Lower leg skin (tissue), 4 donors: ENCODE measurements at regions not wholly inside any gene's neighbourhood (a gene's known extent, or its start where the extent isn't known, plus 50 kb on each side); places are given as distances from the start of the nearest gene placed in this dataset.

ENCODE experiments used
- DNase-seq, 2 donors: peaks; one replicate each; pipeline ENCODE4 v3.0.0-alpha.2; 2019; ENCODE audit warnings: low spot score in 2 of 2
- H3K4me3 ChIP-seq: fragments of 200-600 bp; sonication (generic); 2 replicates; pipeline ENCODE4 v1.5.1; 2017; ENCODE audit warnings: mild to moderate bottlenecking, low read depth; ENCODE audit not compliant: poor library complexity, severe bottlenecking
- CTCF ChIP-seq, 3 donors: fragments of 450-650 bp; IDR thresholded peaks; one replicate each; pipeline ENCODE4 v1.5.1; 2016; ENCODE audit warnings: antibody characterized with exemption in 3 of 3, mild to moderate bottlenecking in 3 of 3, moderate library complexity in 2 of 3
- POLR2A ChIP-seq, 2 donors: fragments of 450-650 bp; IDR thresholded peaks; one replicate each; pipeline ENCODE4 v1.6.1; 2016 to 2017; ENCODE audit warnings: antibody characterized with exemption in 2 of 2, mild to moderate bottlenecking in 1 of 2, moderate library complexity in 1 of 2
- WGBS, 2 donors: methylation state at CpG; one replicate each; pipeline ENCODE4 v1.1.5; 2018; 5-methylcytosine and 5-hydroxymethylcytosine counted together
- intact Hi-C: fragments of 100-400 bp; cut with DNase I; formaldehyde crosslinking; loops from one replicate; pipeline ENCODE4 v1.15.0; 2023; ENCODE audit warnings: low total_unique reads

GRCh38 chr2:7448578-7449264 lies 531.5 kb downstream of the RNF144A start:
- DNase-seq = no peak
- WGBS, 2 donors = 94% methylated on average over 11 of the region's 11 CpGs
- intact Hi-C loops = no loop called here
- no peak for TF ChIP-seq POLR2A (IDR thresholded peaks at IDR 0.05)
- no peak for TF ChIP-seq CTCF (IDR thresholded peaks at IDR 0.05)
- H3K4me3 ChIP-seq = no peak overlapping the region

- no peak for TF ChIP-seq CTCF (IDR thresholded peaks at IDR 0.05)
- TF ChIP-seq POLR2A (IDR thresholded peaks at IDR 0.05) = no peak
- H3K4me3 ChIP-seq = no peak overlapping the region
- DNase-seq = no peak
- intact Hi-C loops = no loop called here
Observed at GRCh38 chr2:7449298-7449697, 532.1 kb downstream of the RNF144A start.

GRCh38 chr2:7450188-7450832 lies 533.1 kb downstream of the RNF144A start:
- DNase-seq = no peak
- 85 to 90% methylated on average over 8 of the region's 8 CpGs for WGBS, 2 donors
- TF ChIP-seq CTCF (IDR thresholded peaks at IDR 0.05) (no peak), POLR2A (IDR thresholded peaks at IDR 0.05) (no peak)
- intact Hi-C loops = no loop called here
- no peak overlapping the region for H3K4me3 ChIP-seq

- WGBS, 2 donors = 88% methylated on average over 7 of the region's 7 CpGs
- no peak overlapping the region for H3K4me3 ChIP-seq
- TF ChIP-seq POLR2A (IDR thresholded peaks at IDR 0.05) (no peak), CTCF (IDR thresholded peaks at IDR 0.05) (no peak)
- intact Hi-C loops = no loop called here
- DNase-seq = no peak
Observed at GRCh38 chr2:7450833-7451190, 533.6 kb downstream of the RNF144A start.

- TF ChIP-seq POLR2A (IDR thresholded peaks at IDR 0.05) (no peak), CTCF (IDR thresholded peaks at IDR 0.05) (no peak)
- H3K4me3 ChIP-seq = no peak overlapping the region
- WGBS, 2 donors = 71 to 80% methylated on average over 12 of the region's 12 CpGs
- intact Hi-C loops = no loop called here
- no peak for DNase-seq
Observed at GRCh38 chr2:7452110-7452876, 535.1 kb downstream of the RNF144A start.
